Peyer's patch (tissue), 4 donors: ENCODE measurements at regions not wholly inside any gene's neighbourhood (a gene's known extent, or its start where the extent isn't known, plus 50 kb on each side); places are given as distances from the start of the nearest gene placed in this dataset.

Experiments used
- CTCF ChIP-seq, 6 experiments: fragments of 450-650 bp in 4 of 6; fragments of 200-600 bp in 2 of 6; sonication (generic) in 1 of 6; IDR thresholded peaks; one replicate each; pipeline ENCODE4 v1.5.1; 2017 to 2019; ENCODE audit warnings: antibody characterized with exemption in 6 of 6, mild to moderate bottlenecking in 3 of 6, moderate library complexity in 1 of 6
- POLR2A ChIP-seq, 2 donors: fragments of 450-650 bp; IDR thresholded peaks; one replicate each; pipeline ENCODE4 v1.5.1; 2017; ENCODE audit warnings: antibody characterized with exemption in 2 of 2, mild to moderate bottlenecking in 2 of 2, moderate library complexity in 2 of 2

DNA sequence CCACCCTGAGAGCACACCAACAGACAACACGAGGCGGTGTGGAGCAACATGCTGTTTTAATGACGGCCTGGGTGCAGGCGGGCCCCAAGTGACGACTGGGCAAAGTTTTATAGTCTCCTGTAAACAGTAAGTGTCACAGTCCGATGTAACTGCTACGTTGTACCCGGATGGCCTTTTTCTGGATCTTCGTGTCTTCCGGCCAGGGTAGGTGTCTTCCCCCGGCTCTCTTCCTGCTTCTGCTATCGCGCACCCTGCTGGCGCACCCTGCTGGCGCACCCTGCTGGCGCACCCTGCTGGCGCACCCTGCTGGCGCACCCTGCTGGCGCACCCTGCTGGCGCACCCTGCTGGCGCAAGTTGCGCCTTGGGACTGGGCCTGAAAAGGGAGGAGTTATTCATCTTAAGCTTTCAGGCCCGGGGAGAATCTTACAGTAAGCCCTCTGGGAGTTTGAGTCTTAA lies 143.0 kb upstream of the TARS1 start:
- TF ChIP-seq CTCF (IDR thresholded peaks at IDR 0.05) (no peak), POLR2A (IDR thresholded peaks at IDR 0.05) (no peak)
